ENCODE measurements at regions not wholly inside any gene's neighbourhood (a gene's known extent, or its start where the extent isn't known, plus 50 kb on each side); places are given as distances from the start of the nearest gene placed in this dataset.
"Not testable (repeated sequence)": the region's sequence is repeated elsewhere in the genome, so short reads cannot be mapped to it uniquely, and the experiment has no call there.

DNA sequence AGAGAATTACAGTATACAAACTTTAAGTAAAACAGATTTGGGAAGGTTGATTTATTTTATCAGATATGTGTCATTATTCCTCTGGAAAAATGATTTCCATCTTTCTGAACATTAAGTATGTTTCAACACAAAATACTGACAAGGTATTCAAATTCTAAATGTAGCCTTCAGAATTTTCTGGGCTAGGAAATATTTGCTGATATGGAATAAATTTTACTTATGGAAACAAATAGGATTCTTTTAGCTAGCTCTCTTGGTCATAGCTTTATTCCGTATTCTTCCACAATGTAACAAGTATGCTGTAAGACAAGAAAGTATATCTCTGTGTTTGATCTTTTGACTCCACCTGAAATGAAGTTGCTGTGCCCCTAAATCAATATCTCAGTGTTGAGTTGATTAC lies 1125.2 kb upstream of the CITED2 start:
- DNase-seq (ENCODE audit: low read depth) = no peak
- H3K4me3 ChIP-seq (ENCODE audit: low read depth, low read length) = no peak overlapping the region
- TF ChIP-seq, protein P1, sequence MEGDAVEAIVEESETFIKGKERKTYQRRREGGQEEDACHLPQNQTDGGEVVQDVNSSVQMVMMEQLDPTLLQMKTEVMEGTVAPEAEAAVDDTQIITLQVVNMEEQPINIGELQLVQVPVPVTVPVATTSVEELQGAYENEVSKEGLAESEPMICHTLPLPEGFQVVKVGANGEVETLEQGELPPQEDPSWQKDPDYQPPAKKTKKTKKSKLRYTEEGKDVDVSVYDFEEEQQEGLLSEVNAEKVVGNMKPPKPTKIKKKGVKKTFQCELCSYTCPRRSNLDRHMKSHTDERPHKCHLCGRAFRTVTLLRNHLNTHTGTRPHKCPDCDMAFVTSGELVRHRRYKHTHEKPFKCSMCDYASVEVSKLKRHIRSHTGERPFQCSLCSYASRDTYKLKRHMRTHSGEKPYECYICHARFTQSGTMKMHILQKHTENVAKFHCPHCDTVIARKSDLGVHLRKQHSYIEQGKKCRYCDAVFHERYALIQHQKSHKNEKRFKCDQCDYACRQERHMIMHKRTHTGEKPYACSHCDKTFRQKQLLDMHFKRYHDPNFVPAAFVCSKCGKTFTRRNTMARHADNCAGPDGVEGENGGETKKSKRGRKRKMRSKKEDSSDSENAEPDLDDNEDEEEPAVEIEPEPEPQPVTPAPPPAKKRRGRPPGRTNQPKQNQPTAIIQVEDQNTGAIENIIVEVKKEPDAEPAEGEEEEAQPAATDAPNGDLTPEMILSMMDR (IDR thresholded peaks at IDR 0.05; ENCODE audit: insufficient read depth, low read depth, low read length, missing control alignments) = no peak

DNA sequence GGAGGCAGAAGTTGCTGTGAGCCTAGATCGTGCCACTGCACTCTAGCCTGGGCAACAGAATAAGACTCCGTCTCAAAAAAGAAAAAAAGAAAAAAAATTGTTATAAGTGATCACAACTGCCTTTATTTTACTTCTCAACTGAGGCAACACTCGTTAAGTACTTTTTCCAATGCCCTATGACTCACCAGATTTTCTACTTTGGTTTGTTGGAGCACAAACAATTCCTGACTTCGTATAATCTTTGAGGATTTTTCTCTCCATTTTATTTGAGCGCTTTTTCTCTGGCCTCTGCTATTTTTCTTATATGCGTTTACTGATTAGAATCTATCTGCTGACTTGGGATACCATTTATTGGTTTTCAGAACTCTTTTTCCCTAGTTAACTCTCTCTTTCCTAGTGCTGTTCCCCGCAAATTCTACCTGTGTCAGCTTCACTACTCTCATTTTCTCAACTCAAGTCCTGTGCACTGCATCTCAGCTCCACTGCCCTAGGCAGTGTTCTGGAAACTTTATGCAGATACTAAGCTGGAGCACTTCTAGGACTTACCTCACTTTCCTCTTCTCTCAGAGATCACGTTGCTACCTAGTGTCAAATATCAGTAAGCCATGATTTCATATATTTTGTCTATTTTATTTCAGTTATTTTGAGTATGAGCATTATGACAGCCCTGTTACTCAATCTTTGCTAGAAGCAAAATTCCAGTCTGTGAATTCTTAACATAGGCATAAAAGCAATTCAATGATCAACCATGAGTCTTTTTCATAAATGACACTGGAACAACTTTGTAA lies 1120.1 kb upstream of the CITED2 start:
- H3K4me3 ChIP-seq (ENCODE audit: low read depth, low read length) = no peak overlapping the region
- TF ChIP-seq, protein P1 (IDR thresholded peaks at IDR 0.05; ENCODE audit: insufficient read depth, low read depth, low read length, missing control alignments) = no peak
- DNase-seq (ENCODE audit: low read depth) = no peak

DNA sequence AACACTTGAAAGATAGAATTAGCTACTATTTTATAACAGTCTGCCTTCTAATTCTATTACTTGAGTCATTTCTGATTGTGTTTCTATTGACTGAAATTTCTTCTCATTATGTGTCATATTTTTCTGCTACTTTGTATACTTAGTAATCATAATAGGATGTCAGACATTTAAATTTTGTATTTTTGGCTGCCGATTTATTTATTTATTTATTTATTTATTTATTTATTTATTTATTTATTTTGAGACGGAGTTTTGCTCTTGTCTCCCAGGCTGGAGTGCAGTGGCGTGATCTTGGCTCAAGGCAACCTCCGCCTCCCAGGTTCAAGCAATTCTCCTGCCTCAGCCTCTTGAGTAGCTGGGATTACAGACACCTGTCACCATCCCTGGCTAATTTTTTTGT lies 1119.0 kb upstream of the CITED2 start:
- DNase-seq (ENCODE audit: low read depth); H3K4me3 ChIP-seq (ENCODE audit: low read depth, low read length): not testable (repeated sequence)

DNA sequence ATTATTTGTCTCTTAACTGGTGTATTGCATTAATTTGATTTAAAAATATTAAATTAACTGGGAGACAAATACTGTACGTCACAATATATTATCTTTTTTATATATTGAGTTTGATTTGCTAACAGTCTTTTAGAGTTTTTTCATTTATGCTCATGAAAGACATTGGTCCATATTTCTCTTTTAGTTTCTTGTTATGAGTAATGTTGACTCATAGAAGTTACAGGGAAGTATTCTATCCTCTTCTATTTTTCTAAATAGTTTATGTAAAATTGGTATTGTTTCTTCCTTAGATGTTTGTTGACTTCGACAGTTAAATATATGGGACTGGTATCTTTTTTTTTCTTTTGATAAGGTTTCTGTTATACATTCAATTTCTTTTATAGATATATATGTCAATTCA lies 1115.6 kb upstream of the CITED2 start:
- DNase-seq (ENCODE audit: low read depth) = no peak
- H3K4me3 ChIP-seq (ENCODE audit: low read depth, low read length) = no peak overlapping the region
- TF ChIP-seq, protein P1 (IDR thresholded peaks at IDR 0.05; ENCODE audit: insufficient read depth, low read depth, low read length, missing control alignments) = no peak

DNA sequence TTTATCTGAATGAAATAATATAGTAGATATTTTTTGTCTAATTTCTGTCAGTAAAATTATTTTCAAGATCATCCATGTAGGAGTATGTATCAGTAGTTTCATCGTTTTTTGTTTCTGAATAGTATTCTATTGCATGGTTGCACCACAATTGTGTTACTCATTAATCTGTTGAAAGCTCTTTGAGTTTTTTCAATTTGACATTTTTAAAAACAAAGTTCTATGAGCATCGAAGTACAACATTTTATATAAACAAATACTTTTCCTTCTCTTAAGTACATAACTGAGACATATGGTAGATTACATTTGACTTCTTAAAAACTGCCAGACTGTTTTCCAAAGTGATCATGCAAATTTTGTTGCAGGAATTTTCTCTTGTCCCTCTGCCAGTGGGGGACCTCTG lies 1113.1 kb upstream of the CITED2 start:
- H3K4me3 ChIP-seq (ENCODE audit: low read depth, low read length) = no peak overlapping the region
- TF ChIP-seq, protein P1 (IDR thresholded peaks at IDR 0.05; ENCODE audit: insufficient read depth, low read depth, low read length, missing control alignments) = no peak
- no peak for DNase-seq (ENCODE audit: low read depth)

DNA sequence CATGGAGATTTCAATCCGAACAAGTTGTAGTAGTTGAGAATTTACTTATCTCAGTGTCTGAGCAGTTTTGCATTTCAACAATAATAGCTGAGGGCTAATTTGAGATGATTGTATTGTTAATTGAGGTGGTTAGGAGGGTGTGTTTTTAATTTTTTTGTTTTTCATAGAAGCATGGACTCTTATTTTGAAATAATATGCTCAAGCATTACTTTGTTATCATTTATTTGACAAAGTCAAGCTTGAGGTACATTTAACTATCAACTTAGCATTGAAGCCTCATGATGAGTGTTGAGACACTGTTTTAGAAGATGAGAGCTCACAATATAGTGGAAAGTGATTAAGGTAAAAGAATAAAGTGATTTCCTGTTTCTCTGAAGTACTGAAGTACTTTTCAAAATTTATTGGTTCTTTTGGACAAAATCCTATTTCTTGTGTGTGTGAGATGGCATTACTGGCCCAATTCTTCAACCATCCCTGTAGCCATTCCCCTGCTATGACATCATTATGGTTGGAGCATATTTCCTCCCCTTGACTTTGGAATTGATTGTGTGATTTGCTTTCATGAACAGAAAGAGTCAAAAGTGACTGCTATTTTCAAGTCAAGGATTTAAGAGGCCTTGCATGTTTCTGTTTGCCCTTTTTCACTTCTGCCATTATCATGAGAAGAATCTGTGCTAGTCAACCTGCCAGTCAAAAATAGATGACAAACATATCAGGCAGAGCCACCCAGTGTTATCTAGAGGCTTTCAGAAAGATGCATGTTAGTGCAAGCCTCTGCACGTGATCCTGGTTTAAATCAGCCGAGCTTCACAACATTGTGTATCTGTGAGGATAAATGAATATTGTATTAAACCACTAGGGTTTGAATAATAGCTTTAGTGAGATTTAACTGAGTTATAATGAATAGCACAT lies 1112.3 kb upstream of the CITED2 start:
- no peak overlapping the region for H3K4me3 ChIP-seq (ENCODE audit: low read depth, low read length)
- peak; percentile 3 for DNase-seq (ENCODE audit: low read depth)
- TF ChIP-seq, protein P1 (IDR thresholded peaks at IDR 0.05; ENCODE audit: insufficient read depth, low read depth, low read length, missing control alignments) = no peak

DNA sequence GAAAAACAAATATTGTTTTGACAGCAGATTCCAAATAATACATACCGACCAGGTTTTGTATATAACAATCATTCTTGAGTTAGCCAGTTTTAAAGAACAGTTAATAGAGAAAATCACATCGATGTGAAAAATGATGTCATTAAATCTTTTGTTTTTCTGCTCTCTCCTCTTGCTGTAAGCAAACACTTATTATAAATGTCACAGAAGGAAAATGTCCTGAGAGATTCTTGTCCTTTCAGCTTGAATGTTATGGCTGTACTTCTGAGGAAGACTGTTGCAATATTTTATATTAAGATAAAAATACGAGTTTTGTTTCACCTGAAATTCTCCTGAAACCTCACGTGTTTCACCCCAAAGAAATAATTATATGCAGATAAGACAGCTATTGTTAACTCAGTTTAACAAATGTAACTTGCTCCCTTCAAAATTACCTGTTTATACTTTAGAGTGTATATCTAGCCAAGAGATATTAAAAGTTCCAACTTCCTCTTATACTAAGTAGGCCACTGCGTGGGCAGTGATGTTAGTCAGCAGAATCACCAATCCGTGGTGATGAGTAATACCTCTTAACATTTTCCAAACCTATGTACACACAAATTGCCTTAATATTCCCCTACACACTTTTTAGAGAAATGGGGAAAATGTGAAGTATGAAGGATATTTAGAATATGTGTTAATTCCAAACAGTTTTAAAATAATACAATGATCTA lies 1111.4 kb upstream of the CITED2 start:
- DNase-seq (ENCODE audit: low read depth) = peak; percentile 21
- TF ChIP-seq, protein P1 (IDR thresholded peaks at IDR 0.05; ENCODE audit: insufficient read depth, low read depth, low read length, missing control alignments) = no peak
- no peak overlapping the region for H3K4me3 ChIP-seq (ENCODE audit: low read depth, low read length)

Data from GM12865 (cell line).